H1 (cell line): ENCODE measurements at regions not wholly inside any gene's neighbourhood (a gene's known extent, or its start where the extent isn't known, plus 50 kb on each side); places are given as distances from the start of the nearest gene placed in this dataset.

ENCODE experiments used
- CTCF ChIA-PET: fragments of 300-600 bp; sonication (Branson Sonifier 250); formaldehyde crosslinking; loops from one replicate; lab custom pipeline; 2021; ENCODE audit not compliant: partially characterized antibody; lab: Charles Lee
- POLR2A ChIA-PET: fragments of 300-600 bp; sonication (Branson Sonifier 250); formaldehyde crosslinking; loops from one replicate; lab custom pipeline; 2021; ENCODE audit warnings: inconsistent platforms; ENCODE audit not compliant: partially characterized antibody; lab: Charles Lee
- DNase-seq, 2 experiments: peaks; one replicate each; pipeline versions ENCODE4 v3.0.0 to v3.0.0-alpha.2; 2010 to 2022; ENCODE audit warnings: low spot score in 2 of 2, low read depth in 1 of 2, mixed read lengths in 1 of 2
- FAIRE-seq: peaks from 2 replicates; lab custom pipeline; 2011; peaks lifted over from hg19 to GRCh38; lab: Jason Lieb, UNC
- H2AFZ ChIP-seq: 2 replicates; pipeline ENCODE4 v1.8.1; 2012; ENCODE audit warnings: low read length, inconsistent platforms
- H2AK5ac ChIP-seq: 2 replicates; pipeline ENCODE4 v1.6.1; 2013; ENCODE audit warnings: low read depth, low read length
- H2BK120ac ChIP-seq: replicated peaks from 2 replicates; pipeline ENCODE3; 2013; ENCODE audit warnings: low read depth, low read length, inconsistent platforms
- H2BK12ac ChIP-seq: 2 replicates; pipeline ENCODE4 v1.6.1; 2013; ENCODE audit warnings: low read depth, low read length
- H2BK15ac ChIP-seq: 2 replicates; pipeline ENCODE4 v1.6.1; 2013; ENCODE audit warnings: low read length
- H2BK20ac ChIP-seq: 2 replicates; pipeline ENCODE4 v1.6.1; 2013; ENCODE audit warnings: low read length
- H2BK5ac ChIP-seq: 2 replicates; pipeline ENCODE4 v1.6.1; 2013; ENCODE audit warnings: low read depth, low read length
- H3K14ac ChIP-seq: 2 replicates; pipeline ENCODE4 v1.6.1; 2013; ENCODE audit warnings: inconsistent platforms; ENCODE audit not compliant: insufficient read length
- H3K18ac ChIP-seq: 2 replicates; pipeline ENCODE4 v1.6.1; 2013; ENCODE audit warnings: low read length; ENCODE audit errors: extremely low read depth
- H3K23ac ChIP-seq: 2 replicates; pipeline ENCODE4 v1.6.1; 2013; ENCODE audit warnings: inconsistent platforms; ENCODE audit not compliant: insufficient read length
- H3K23me2 ChIP-seq: 2 replicates; pipeline ENCODE4 v1.6.1; 2013; ENCODE audit warnings: low read depth, low read length
- H3K27ac ChIP-seq: 2 replicates; pipeline ENCODE4 v1.6.1; 2011; ENCODE audit warnings: low read depth, low read length, inconsistent platforms
- H3K27me3 ChIP-seq, 4 experiments: replicated peaks in 1 of 4; 1 replicate in 1 of 4; 2 replicates in 3 of 4; pipeline versions ENCODE4 v1.6.1 to v1.8.1; 2011 to 2013; ENCODE audit warnings: low read length in 3 of 4, mild to moderate bottlenecking in 3 of 4, inconsistent platforms in 2 of 4, mixed read lengths in 2 of 4, moderate library complexity in 1 of 4; ENCODE audit not compliant: control insufficient read depth in 3 of 4, insufficient read depth in 3 of 4; ENCODE audit errors: extremely low read depth in 1 of 4
- H3K36me3 ChIP-seq, 4 experiments: 2 replicates each; pipeline versions ENCODE4 v1.6.1 to v1.8.1; 2011 to 2013; ENCODE audit warnings: mild to moderate bottlenecking in 4 of 4, low read length in 3 of 4, moderate library complexity in 2 of 4, control low read depth in 1 of 4, inconsistent platforms in 1 of 4; ENCODE audit not compliant: insufficient read depth in 4 of 4, control insufficient read depth in 2 of 4
- H3K4ac ChIP-seq: replicated peaks from 2 replicates; pipeline ENCODE3; 2013; ENCODE audit warnings: low read length, low read depth, mixed read lengths, inconsistent platforms; ENCODE audit not compliant: insufficient read length
- H3K4me1 ChIP-seq, 4 experiments: replicated peaks in 1 of 4; 1 replicate in 1 of 4; 2 replicates in 3 of 4; pipeline versions ENCODE4 v1.6.1 to v1.8.1; 2011 to 2013; ENCODE audit warnings: low read length in 3 of 4, inconsistent platforms in 2 of 4, mixed read lengths in 1 of 4; ENCODE audit not compliant: insufficient read depth in 4 of 4, control insufficient read depth in 3 of 4
- H3K4me2 ChIP-seq, 2 experiments: 2 replicates each; pipeline versions ENCODE4 v1.6.1 to v1.8.1; 2011 to 2013; ENCODE audit warnings: low read depth in 2 of 2, low read length in 2 of 2, control low read depth in 1 of 2, inconsistent platforms in 1 of 2, mild to moderate bottlenecking in 1 of 2; ENCODE audit not compliant: insufficient read depth in 1 of 2
- H3K4me3 ChIP-seq, 4 experiments: fragments of 200-600, 300-600 bp in 1 of 4; sonication (generic), shearing (Covaris generic), sonication (Bioruptor Twin) in 1 of 4; 2 replicates each; pipeline versions ENCODE4 v1.5.1 to v1.8.1; 2011 to 2016; ENCODE audit warnings: low read length in 4 of 4, low read depth in 3 of 4, control low read depth in 2 of 4, inconsistent platforms in 2 of 4, mild to moderate bottlenecking in 2 of 4, mixed read lengths in 1 of 4, moderate library complexity in 1 of 4; ENCODE audit not compliant: insufficient read depth in 2 of 4; ENCODE audit errors: extremely low read depth in 1 of 4
- H3K56ac ChIP-seq: replicated peaks from 2 replicates; pipeline ENCODE3; 2013; ENCODE audit warnings: low read depth, mild to moderate bottlenecking, mixed read lengths, low read length, inconsistent platforms; ENCODE audit not compliant: insufficient read length
- H3K79me1 ChIP-seq: 2 replicates; pipeline ENCODE4 v1.6.1; 2013; ENCODE audit warnings: low read depth, low read length, control low read depth
- H3K79me2 ChIP-seq, 2 experiments: 2 replicates each; pipeline versions ENCODE4 v1.6.1 to v1.8.1; 2012 to 2013; ENCODE audit warnings: low read length in 2 of 2, mild to moderate bottlenecking in 2 of 2, inconsistent platforms in 1 of 2; ENCODE audit not compliant: insufficient read depth in 2 of 2, control insufficient read depth in 1 of 2
- H3K9ac ChIP-seq, 4 experiments: replicated peaks in 1 of 4; 1 replicate in 1 of 4; 2 replicates in 3 of 4; pipeline versions ENCODE4 v1.6.1 to v1.8.1; 2011 to 2013; ENCODE audit warnings: low read depth in 3 of 4, low read length in 3 of 4, control low read depth in 2 of 4, mild to moderate bottlenecking in 2 of 4, moderate library complexity in 2 of 4, inconsistent platforms in 1 of 4; ENCODE audit errors: extremely low read depth in 1 of 4
- H3K9me3 ChIP-seq, 2 experiments: 2 replicates each; pipeline versions ENCODE4 v1.6.1 to v1.8.1; 2012 to 2013; ENCODE audit warnings: mild to moderate bottlenecking in 2 of 2, moderate library complexity in 2 of 2, control low read depth in 1 of 2, inconsistent platforms in 1 of 2, low read depth in 1 of 2, low read length in 1 of 2, mixed read lengths in 1 of 2; ENCODE audit not compliant: insufficient read depth in 2 of 2
- H4K20me1 ChIP-seq, 2 experiments: replicated peaks in 1 of 2; 2 replicates each; pipeline versions ENCODE3 to v1.8.1; 2011 to 2013; ENCODE audit warnings: inconsistent platforms in 2 of 2, low read length in 2 of 2, mild to moderate bottlenecking in 1 of 2; ENCODE audit not compliant: insufficient read depth in 2 of 2, control insufficient read depth in 1 of 2
- H4K5ac ChIP-seq: 2 replicates; pipeline ENCODE4 v1.6.1; 2013; ENCODE audit warnings: low read length, low read depth, mixed read lengths, inconsistent platforms; ENCODE audit not compliant: insufficient read length
- H4K8ac ChIP-seq: 2 replicates; pipeline ENCODE4 v1.8.0; 2013; ENCODE audit warnings: mild to moderate bottlenecking, moderate library complexity, low read length, inconsistent platforms; ENCODE audit not compliant: insufficient read depth; ENCODE audit errors: extremely low read depth
- H4K91ac ChIP-seq: replicated peaks from 2 replicates; pipeline ENCODE3; 2013; ENCODE audit warnings: low read length, mixed read lengths, inconsistent platforms; ENCODE audit not compliant: insufficient read length
- ATF2 ChIP-seq: IDR thresholded peaks from 2 replicates; pipeline ENCODE4 v1.6.1; 2012; ENCODE audit warnings: low read length, inconsistent platforms
- ATF3 ChIP-seq: IDR thresholded peaks from 2 replicates; pipeline ENCODE4 v1.6.1; 2011; ENCODE audit warnings: low read depth, mild to moderate bottlenecking, low read length; ENCODE audit not compliant: insufficient read depth
- CBX8 ChIP-seq: fragments of 300-800, 300-1000 bp; sonication (generic); IDR thresholded peaks from 2 replicates; pipeline ENCODE4 v1.7.1; 2016; ENCODE audit warnings: low read depth, low read length, borderline replicate concordance
- CEBPB ChIP-seq: IDR thresholded peaks from 2 replicates; pipeline ENCODE4 v1.6.1; 2012; ENCODE audit warnings: low read depth, low read length
- FOSL1 ChIP-seq: IDR thresholded peaks from 2 replicates; pipeline ENCODE4 v1.6.1; 2011; ENCODE audit warnings: mild to moderate bottlenecking, low read depth, low read length, moderate library complexity; ENCODE audit not compliant: insufficient read depth
- MAFK ChIP-seq: IDR thresholded peaks from 2 replicates; pipeline ENCODE4 v1.6.1; 2012; ENCODE audit warnings: low read depth, mild to moderate bottlenecking, improper control_type of control experiment, low read length
- RXRA ChIP-seq: IDR thresholded peaks from 2 replicates; pipeline ENCODE4 v1.6.1; 2011; ENCODE audit warnings: low read depth, mild to moderate bottlenecking, low read length, moderate library complexity; ENCODE audit not compliant: insufficient read depth
- SIN3A ChIP-seq, 2 experiments: IDR thresholded peaks in 1 of 2; conservative IDR thresholded peaks in 1 of 2; 2 replicates each; pipeline ENCODE4 v1.6.1; 2011 to 2012; ENCODE audit warnings: low read length in 2 of 2, improper control_type of control experiment in 1 of 2, low read depth in 1 of 2, mild to moderate bottlenecking in 1 of 2
- SUZ12 ChIP-seq: fragments of 200-600 bp; sonication (generic); IDR thresholded peaks from 2 replicates; pipeline ENCODE4 v1.6.1; 2012; ENCODE audit warnings: mild to moderate bottlenecking, inconsistent platforms, low read length, moderate library complexity, mixed read lengths

DNA sequence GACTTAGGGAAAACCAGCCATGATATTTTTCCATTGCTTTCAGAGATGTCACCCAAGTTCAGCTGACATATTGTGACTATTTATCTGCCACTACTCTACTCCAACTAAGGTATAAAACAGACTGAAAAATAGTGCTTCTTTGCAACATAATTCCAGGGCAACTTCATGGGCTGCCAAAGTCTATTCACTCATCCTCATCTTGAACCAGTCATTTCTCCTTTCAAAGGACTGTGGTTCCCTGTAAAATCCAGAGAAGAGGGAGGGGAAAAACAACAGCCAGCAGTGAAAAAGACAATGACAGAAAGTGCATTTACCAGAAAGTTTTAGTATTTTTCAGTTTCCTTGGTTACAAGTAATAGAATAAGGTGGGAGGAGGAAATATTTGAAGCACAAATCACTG is 191.1 kb downstream of the EFHB start:
- TF ChIP-seq RXRA (no peak), FOSL1 (no peak), SUZ12 (no peak), ATF3 (no peak), CEBPB (no peak), CBX8 (no peak), MAFK (no peak), SIN3A (conservative IDR thresholded peaks at IDR 0.05 in 1 of 2, IDR thresholded peaks at IDR 0.05 in 1 of 2; ENCODE audit: low read depth in 1 of 2, low read length in 2 of 2) (no peak), ATF2 (no peak)
- TF ChIP-seq, all 59 proteins: peak for 0
- no peaks in the 10 kb centered on the region for H3K27me3 ChIP-seq
- H3K4me3 ChIP-seq, result no peak overlapping the region
- H3K36me3 ChIP-seq, result no peaks in the 10 kb centered on the region
- H3K9ac ChIP-seq, result no peak overlapping the region
- H3K79me1 ChIP-seq, result no peaks in the 10 kb centered on the region
- no peak for FAIRE-seq
- no peak overlapping the region for H3K23ac ChIP-seq
- no peak overlapping the region for H2BK20ac ChIP-seq
- H2BK5ac ChIP-seq, result no peak overlapping the region
- H3K23me2 ChIP-seq, result no peaks in the 10 kb centered on the region
- H3K4me2 ChIP-seq, result no peak overlapping the region
- H3K4ac ChIP-seq, result no peak overlapping the region
- H2BK15ac ChIP-seq, result no peak overlapping the region
- DNase-seq, result no peak
- no peak overlapping the region for H2BK12ac ChIP-seq
- peaks cover 0 to 4% (median 0%) of the 10 kb centered on the region in 4 experiments; a peak in 3 of 7 replicates for H3K4me1 ChIP-seq
- POLR2A ChIA-PET, result no interaction called here
- H2AK5ac ChIP-seq, result no peak overlapping the region
- H3K14ac ChIP-seq, result no peak overlapping the region
- H3K9me3 ChIP-seq, result no peaks in the 10 kb centered on the region
- H3K56ac ChIP-seq, result no peak overlapping the region
- no peak overlapping the region for H2BK120ac ChIP-seq
- no peak overlapping the region for H4K91ac ChIP-seq
- H3K79me2 ChIP-seq, result no peaks in the 10 kb centered on the region
- CTCF ChIA-PET, result interaction anchor here (1.3 kb wide), 1 partner anchor 20 kb away, joined by 3 read pairs; no protein-coding TSS in a partner anchor
- no peak overlapping the region for H3K18ac ChIP-seq
- H2AFZ ChIP-seq, result no peak overlapping the region
- no peak overlapping the region for H4K5ac ChIP-seq
- no peak overlapping the region for H3K27ac ChIP-seq
- H4K20me1 ChIP-seq, result no peaks in the 10 kb centered on the region
- no peak overlapping the region for H4K8ac ChIP-seq
